BLaER1 (cell line): ENCODE measurements at regions not wholly inside any gene's neighbourhood (a gene's known extent, or its start where the extent isn't known, plus 50 kb on each side); places are given as distances from the start of the nearest gene placed in this dataset.
A peak's percentile ranks its signal among the peaks of the same experiment; 100 is the strongest.

Experiments used
- H3K27ac ChIP-seq: shearing (Covaris generic); formaldehyde crosslinking; 2 replicates; pipeline ENCODE4 v1.8.1; 2022
- H3K27me3 ChIP-seq: shearing (Covaris generic); formaldehyde crosslinking; 2 replicates; pipeline ENCODE4 v1.8.1; 2022
- H3K36me3 ChIP-seq: shearing (Covaris generic); formaldehyde crosslinking; 2 replicates; pipeline ENCODE4 v1.8.1; 2022
- H3K4me1 ChIP-seq: shearing (Covaris generic); formaldehyde crosslinking; 2 replicates; pipeline ENCODE4 v1.8.1; 2022
- H3K4me2 ChIP-seq: shearing (Covaris generic); formaldehyde crosslinking; 2 replicates; pipeline ENCODE4 v1.8.1; 2022
- H3K4me3 ChIP-seq: shearing (Covaris generic); formaldehyde crosslinking; 2 replicates; pipeline ENCODE4 v1.8.1; 2022
- H3K9ac ChIP-seq: shearing (Covaris generic); formaldehyde crosslinking; 2 replicates; pipeline ENCODE4 v1.8.1; 2022
- H3K9me3 ChIP-seq: shearing (Covaris generic); formaldehyde crosslinking; 2 replicates; pipeline ENCODE4 v1.8.1; 2022
- H4K20me1 ChIP-seq: shearing (Covaris generic); formaldehyde crosslinking; 2 replicates; pipeline ENCODE4 v1.8.1; 2022
- Cebpa-rat ChIP-seq: shearing (Covaris generic); IDR thresholded peaks from 2 replicates; pipeline ENCODE4 v1.8.1; 2022

GRCh38 chr1:21350202-21350885 lies 60.1 kb upstream of the ECE1 start:
- H3K36me3 ChIP-seq = no peaks in the 10 kb centered on the region
- peaks cover 11% of the 10 kb centered on the region for H3K4me1 ChIP-seq
- no peaks in the 10 kb centered on the region for H4K20me1 ChIP-seq
- no peak for TF ChIP-seq Cebpa-rat
- no peak overlapping the region for H3K4me2 ChIP-seq
- H3K4me3 ChIP-seq = no peak overlapping the region
- H3K27me3 ChIP-seq = no peaks in the 10 kb centered on the region
- no peak overlapping the region for H3K9ac ChIP-seq
- H3K9me3 ChIP-seq = no peaks in the 10 kb centered on the region
- no peak overlapping the region for H3K27ac ChIP-seq

GRCh38 chr1:21349693-21350092 lies 59.4 kb upstream of the ECE1 start:
- H3K9me3 ChIP-seq = no peaks in the 10 kb centered on the region

GRCh38 chr1:21347072-21347581 lies 56.9 kb upstream of the ECE1 start:
- Histone ChIP-seq H3K27me3 (peaks cover 11% of the 10 kb centered on the region; the same call in 1 of the 2 replicates), H3K4me3 (no peak overlapping the region), H3K4me2 (no peak overlapping the region; the same call in 1 of the 2 replicates), H3K9ac (no peak overlapping the region), H3K9me3 (no peaks in the 10 kb centered on the region), H3K27ac (no peak overlapping the region), H4K20me1 (peaks cover 28% of the 10 kb centered on the region), H3K36me3 (no peaks in the 10 kb centered on the region), H3K4me1 (peaks cover 41% of the 10 kb centered on the region)
- no peak for TF ChIP-seq Cebpa-rat

More at GRCh38 chr1:21349693-21350092, 59.4 kb upstream of the ECE1 start:
- Histone ChIP-seq H3K4me1 (peaks cover 16% of the 10 kb centered on the region), H3K36me3 (no peaks in the 10 kb centered on the region), H4K20me1 (peaks cover 2% of the 10 kb centered on the region), H3K27ac (no peak overlapping the region), H3K9ac (no peak overlapping the region), H3K27me3 (peaks cover 4% of the 10 kb centered on the region; the same call in 1 of the 2 replicates), H3K4me3 (no peak overlapping the region), H3K4me2 (no peak overlapping the region)
- TF ChIP-seq Cebpa-rat = no peak

- peak overlapping the region; percentile 98 for H3K4me2 ChIP-seq
- H3K9ac ChIP-seq = peak overlapping the region; percentile 79
- H3K36me3 ChIP-seq = no peaks in the 10 kb centered on the region
- H3K27ac ChIP-seq = no peak overlapping the region
- no peaks in the 10 kb centered on the region for H3K9me3 ChIP-seq
- H3K27me3 ChIP-seq = peaks cover 11% of the 10 kb centered on the region; the same call in 1 of the 2 replicates
- peaks cover 43% of the 10 kb centered on the region for H3K4me1 ChIP-seq
- TF ChIP-seq Cebpa-rat = no peak
- peaks cover 34% of the 10 kb centered on the region for H4K20me1 ChIP-seq
- H3K4me3 ChIP-seq = peak overlapping the region; percentile 80
Observed at GRCh38 chr1:21346365-21347071, 56.3 kb upstream of the ECE1 start.

- no peak for TF ChIP-seq Cebpa-rat
- H3K4me1 ChIP-seq = peaks cover 47% of the 10 kb centered on the region
- H3K27ac ChIP-seq = peak overlapping the region; percentile 69
- H3K4me3 ChIP-seq = peak overlapping the region; percentile 80
- H4K20me1 ChIP-seq = peaks cover 50% of the 10 kb centered on the region
- peak overlapping the region; percentile 79 for H3K9ac ChIP-seq
- no peaks in the 10 kb centered on the region for H3K36me3 ChIP-seq
- H3K9me3 ChIP-seq = no peaks in the 10 kb centered on the region
- peak overlapping the region; percentile 98 for H3K4me2 ChIP-seq
- peaks cover 11% of the 10 kb centered on the region; the same call in 1 of the 2 replicates for H3K27me3 ChIP-seq
Observed at GRCh38 chr1:21344750-21345443, 54.6 kb upstream of the ECE1 start.

- peaks cover 52% of the 10 kb centered on the region for H3K4me1 ChIP-seq
- H3K4me2 ChIP-seq = peak overlapping the region; percentile 98
- no peaks in the 10 kb centered on the region for H3K9me3 ChIP-seq
- peaks cover 57% of the 10 kb centered on the region for H4K20me1 ChIP-seq
- H3K27ac ChIP-seq = no peak overlapping the region
- H3K27me3 ChIP-seq = peaks cover 11% of the 10 kb centered on the region; the same call in 1 of the 2 replicates
- peak overlapping the region; percentile 79 for H3K9ac ChIP-seq
- no peaks in the 10 kb centered on the region for H3K36me3 ChIP-seq
- TF ChIP-seq Cebpa-rat = no peak
- peak overlapping the region; percentile 80 for H3K4me3 ChIP-seq
Observed at GRCh38 chr1:21344098-21344749, 54.0 kb upstream of the ECE1 start.

GRCh38 chr1:21342961-21343838 lies 52.9 kb upstream of the ECE1 start:
- H3K4me2 ChIP-seq = peak overlapping the region; percentile 98
- peaks cover 11% of the 10 kb centered on the region; the same call in 1 of the 2 replicates for H3K27me3 ChIP-seq
- H3K4me3 ChIP-seq = no peak overlapping the region
- TF ChIP-seq Cebpa-rat = no peak
- no peaks in the 10 kb centered on the region for H3K36me3 ChIP-seq
- peaks cover 67% of the 10 kb centered on the region for H4K20me1 ChIP-seq
- no peak overlapping the region for H3K27ac ChIP-seq
- no peak overlapping the region for H3K9ac ChIP-seq
- H3K4me1 ChIP-seq = peaks cover 58% of the 10 kb centered on the region
- no peaks in the 10 kb centered on the region for H3K9me3 ChIP-seq

GRCh38 chr1:21341517-21342078 lies 51.3 kb upstream of the ECE1 start:
- Histone ChIP-seq H3K36me3 (no peaks in the 10 kb centered on the region), H3K9ac (no peak overlapping the region), H3K9me3 (no peaks in the 10 kb centered on the region), H3K27me3 (peaks cover 11% of the 10 kb centered on the region; the same call in 1 of the 2 replicates), H3K27ac (no peak overlapping the region), H4K20me1 (peaks cover 83% of the 10 kb centered on the region), H3K4me1 (peaks cover 70% of the 10 kb centered on the region), H3K4me2 (no peak overlapping the region), H3K4me3 (no peak overlapping the region)
- TF ChIP-seq Cebpa-rat = no peak
